C1 segment of cervical spinal cord (tissue), 14 donors: ENCODE measurements at regions not wholly inside any gene's neighbourhood (a gene's known extent, or its start where the extent isn't known, plus 50 kb on each side); places are given as distances from the start of the nearest gene placed in this dataset.
"Not testable (repeated sequence)": the region's sequence is repeated elsewhere in the genome, so short reads cannot be mapped to it uniquely, and the experiment has no call there.

ENCODE experiments used
- DNase-seq, 14 donors: peaks; one replicate each; lab custom pipeline; 2025; lab: John Stamatoyannopoulos, UW

DNA sequence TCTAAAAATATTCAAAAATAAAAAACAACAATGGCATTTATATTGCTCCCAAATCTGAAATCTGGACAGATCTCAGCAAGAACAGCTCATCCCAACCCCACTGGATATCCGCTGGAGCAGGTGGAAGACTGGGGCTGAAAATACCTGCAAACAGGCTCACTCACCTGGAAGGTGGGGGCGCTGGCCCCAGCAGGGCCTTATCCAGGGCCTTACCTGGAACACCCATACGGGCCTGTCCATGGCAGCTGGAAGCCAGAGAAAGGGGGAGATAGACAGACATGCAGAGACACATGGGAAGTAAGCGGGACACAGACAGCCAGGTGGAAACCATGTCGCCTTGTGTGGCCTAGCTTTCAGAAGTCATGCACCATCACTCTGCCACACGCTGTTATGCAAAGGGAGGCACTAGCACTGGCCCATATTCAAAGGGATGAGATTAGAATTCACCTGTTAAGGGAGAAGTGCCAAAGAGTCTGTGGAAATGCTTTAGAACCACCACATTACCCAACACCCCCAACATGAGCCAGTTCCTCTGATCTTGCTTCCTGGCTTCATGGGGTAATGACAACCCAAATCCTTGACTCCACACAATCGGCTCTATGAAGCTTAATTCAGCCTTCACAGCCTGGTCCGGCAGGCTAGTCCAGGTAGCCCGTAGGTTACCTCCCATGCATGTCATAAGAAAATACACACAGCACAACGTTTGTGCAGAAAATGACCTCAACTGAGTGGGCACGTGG, 99.0 kb upstream of the CDYL start:
- DNase-seq, result no peak

DNA sequence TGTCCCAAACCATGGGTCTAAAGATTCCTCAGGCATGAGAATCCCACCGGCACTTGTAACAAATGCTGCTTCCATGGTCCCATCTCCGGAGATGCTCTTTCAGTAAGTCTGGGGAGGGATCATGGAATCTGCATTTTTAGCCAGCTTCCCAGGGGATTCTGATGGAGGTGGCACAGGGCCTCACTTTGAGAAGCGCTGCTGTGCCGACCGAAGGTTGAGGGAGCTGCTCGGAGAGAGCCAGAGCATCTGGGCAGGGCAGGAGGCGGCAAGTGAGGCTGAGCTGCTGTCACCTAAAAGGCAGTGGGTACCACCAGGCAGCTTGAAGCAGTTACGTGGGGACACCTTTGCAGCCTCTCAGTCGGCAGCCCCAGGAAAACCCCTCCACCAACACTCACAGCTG, 100.2 kb upstream of the CDYL start:
- no peak for DNase-seq

DNA sequence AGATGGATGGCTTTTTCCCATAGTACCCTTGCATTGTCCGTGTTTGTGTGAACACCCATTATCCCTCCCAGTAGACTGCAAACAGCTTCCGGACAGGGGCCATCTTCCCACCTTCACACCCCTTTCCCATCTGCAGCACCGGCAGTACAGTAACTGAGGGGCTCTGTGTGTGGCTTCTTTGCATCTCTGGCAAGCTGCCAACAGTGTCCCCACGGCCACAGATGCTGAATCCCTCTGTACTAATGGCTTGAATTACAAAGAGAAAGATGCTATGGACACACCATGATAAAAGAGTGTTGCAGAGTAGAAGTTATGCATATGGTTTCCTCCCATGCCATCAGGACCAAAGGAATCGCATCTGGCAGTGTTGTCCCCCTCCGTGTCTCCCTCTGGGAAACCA, 101.1 kb upstream of the CDYL start:
- no peak for DNase-seq

DNA sequence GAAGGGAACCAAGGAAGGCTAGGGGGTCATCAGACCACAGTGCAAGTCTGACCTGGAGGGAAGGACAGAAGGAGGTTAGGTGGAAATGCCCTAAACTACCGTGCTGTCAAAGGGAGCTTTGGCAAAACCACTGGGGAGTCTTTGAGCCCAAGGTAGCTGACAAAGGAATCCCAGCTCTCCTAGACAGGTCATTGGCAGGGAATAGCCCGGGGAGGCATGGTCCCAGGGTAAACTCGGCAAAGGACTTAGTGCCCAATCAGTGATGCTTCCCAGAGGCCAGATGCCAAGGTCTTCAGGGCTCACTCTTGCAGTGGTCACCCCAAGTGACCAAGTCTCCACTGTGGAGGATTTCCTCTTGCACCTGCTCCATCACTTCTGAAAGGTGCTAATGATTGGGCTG, 102.3 kb upstream of the CDYL start:
- no peak for DNase-seq

DNA sequence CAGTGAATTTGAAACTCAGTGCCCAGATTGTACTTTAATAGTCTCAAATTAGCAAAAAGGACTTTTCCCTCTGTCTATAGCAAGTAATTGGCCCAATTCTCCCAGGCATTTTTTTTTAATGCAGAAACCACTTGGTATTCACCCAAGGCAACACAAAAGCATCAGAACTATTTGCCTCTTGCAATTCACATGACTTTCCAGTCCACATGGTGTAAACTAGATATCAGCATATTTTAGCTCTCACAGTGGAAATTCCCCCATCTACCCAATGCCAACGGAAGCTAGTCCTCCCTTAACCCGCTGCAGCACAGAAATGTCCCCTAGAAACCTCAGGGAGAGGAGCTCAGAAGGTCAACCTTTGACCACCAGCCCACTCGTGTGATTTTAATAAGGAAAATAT, 103.4 kb upstream of the CDYL start:
- no peak for DNase-seq

DNA sequence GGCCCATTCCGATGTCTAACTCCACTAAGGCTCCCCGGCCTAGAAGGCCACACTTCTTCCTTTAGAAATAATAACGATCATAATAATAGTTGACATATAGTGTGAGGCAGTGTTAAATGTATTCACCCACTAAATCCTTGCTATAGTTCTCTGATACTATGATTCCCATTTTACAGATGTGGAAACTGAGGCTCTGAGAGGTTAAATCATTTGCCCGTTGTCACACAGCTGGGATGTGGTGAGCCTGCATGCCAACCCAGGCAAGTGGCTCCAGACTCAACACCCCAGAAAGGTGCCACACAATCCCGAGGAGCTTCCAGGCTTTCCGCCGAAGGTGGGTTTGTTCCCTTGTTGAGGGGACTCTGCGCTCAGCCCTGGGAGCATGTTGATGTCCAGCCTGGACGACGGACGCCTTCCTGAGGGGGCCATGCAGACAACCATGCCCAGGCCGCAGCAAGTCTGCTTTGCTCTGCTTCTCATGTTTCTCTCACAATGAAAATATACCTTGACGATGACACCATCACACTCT, 104.6 kb upstream of the CDYL start:
- DNase-seq, result no peak

DNA sequence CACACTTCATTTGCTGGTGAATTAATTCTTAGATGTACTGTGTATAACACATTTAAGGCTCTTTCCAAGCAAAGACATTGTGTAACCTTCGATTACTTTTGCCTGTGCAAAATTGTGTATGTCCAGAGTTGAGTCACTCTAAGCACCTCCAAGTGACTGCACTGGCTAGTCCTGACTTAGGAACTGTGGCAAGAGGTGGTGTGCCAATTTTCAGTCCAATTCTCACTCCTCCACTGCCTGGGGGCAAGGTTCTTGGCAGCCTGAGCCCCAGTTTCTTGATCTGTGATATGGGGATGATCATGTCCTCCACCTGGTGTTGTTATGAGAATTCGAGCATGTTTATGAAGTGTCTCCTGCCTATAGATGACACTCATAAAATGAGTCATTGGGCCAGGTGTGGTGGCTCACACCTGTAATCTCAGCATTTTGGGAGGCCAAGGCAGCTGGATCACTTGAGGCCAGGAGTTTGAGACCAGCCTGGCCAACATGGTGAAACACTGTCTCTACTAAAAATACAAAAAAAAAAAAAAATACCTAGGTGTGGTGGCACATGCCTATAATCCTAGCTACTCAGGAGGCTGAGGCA, 105.3 kb upstream of the CDYL start:
- no peak for DNase-seq

DNA sequence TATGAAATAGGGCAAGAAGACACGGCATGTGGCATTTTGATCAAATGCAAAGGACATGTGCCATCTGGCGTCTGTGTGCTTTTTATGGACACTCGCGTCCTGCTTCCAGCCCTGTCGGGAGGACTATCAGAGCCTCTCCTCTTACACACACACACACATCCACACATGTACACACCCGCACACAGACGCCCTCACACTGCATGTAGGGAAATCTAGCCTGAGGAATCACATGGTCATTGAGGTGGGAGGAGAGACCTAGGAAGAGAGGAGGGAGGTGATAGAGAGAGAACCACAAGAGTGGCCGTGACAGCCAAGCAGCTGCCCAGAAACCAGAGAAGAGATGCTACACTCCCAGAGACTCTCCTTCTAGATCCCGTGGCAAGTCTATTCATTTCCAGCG, 105.9 kb upstream of the CDYL start:
- DNase-seq, result peak in 1 of 14 donors; percentile 20

DNA sequence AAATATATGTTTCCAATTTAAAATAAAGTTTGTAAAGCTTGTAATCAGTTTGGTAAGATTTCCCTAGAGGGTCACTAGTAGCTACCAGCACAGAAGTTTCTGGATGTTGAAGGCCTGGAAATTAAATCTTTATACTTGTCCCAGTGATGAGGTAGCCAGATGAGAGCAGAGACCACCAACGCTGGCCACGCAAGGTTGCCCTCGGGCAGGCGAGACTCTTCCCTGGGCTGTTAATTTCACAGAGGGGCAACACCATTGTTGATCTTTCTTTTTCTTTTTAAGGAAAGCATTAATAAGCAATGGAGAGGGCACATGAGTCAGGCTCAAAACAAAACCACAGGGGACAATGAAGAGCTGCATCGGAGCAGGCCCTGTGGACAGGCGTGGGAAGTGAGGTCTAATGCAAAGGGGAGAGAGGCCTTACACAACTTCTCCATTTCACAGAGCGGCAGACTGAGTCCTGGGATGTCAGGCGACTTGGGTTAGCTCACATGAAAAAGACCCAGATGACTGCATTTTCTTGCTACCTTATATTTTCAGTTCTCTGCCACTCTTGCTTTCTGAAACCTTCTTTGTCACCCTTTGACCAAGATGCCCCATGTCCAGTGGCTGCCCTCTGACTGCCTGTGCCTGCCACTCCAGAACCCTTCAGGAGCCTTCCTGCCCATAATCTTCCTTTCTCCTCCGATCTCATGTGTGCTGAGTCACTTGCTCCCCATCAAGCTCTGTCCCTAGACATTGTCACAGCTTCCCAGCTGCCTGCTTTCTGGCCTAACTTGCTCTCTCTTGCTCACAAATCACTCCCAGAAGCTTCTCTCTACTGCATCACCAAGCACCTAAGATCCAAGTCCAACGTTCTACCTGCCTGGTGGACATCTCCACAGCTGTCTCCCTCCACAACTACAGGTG, 107.7 kb upstream of the CDYL start:
- DNase-seq, result no peak

DNA sequence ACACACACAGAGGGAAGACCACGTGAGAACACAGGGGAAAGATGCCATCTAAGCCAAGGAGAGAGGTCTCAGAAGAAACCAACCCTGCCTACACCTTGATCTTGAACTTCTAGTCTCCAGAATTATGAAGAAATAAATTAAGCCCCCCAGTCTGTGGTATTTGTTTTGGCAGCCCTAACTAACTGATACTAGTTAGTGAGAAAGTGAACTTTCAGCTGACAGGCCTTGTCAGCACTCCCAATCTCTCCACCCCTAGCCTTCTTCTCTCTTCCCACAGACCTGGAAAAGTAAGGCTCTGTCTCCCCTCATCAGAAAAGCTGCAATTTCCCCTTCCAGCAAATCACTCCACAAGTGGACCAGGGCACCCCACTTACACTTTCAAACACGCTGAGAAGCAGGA, 108.6 kb upstream of the CDYL start:
- no peak for DNase-seq

DNA sequence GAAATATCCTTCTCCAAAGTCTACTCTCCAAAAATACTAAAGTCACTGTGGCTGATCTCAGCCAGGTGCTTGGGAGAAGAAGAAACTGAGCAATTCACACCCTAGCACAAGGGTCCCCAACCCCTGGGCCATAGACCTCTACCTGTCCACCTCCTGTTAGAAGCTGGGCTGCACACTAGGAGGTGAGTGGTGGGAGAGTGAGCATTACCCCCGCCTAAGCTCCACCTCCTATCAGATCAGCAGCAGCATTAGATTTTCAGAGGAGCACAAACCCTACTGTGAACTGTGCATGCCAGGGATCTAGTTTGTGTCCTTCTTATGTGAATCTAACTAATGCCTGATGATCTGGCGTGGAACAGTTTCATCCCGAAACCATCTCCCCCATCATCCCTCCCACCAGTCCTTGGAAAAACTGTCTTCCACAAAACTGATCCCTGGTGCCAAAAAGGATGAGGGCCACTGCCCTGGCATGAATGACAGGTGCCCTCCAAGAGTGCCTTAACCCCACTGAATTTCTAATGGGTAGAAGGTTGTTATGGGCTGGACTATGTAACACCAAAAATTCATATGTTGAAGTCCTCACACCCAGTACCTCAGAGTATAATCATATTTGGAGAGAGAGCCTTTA, 109.2 kb upstream of the CDYL start:
- no peak for DNase-seq

DNA sequence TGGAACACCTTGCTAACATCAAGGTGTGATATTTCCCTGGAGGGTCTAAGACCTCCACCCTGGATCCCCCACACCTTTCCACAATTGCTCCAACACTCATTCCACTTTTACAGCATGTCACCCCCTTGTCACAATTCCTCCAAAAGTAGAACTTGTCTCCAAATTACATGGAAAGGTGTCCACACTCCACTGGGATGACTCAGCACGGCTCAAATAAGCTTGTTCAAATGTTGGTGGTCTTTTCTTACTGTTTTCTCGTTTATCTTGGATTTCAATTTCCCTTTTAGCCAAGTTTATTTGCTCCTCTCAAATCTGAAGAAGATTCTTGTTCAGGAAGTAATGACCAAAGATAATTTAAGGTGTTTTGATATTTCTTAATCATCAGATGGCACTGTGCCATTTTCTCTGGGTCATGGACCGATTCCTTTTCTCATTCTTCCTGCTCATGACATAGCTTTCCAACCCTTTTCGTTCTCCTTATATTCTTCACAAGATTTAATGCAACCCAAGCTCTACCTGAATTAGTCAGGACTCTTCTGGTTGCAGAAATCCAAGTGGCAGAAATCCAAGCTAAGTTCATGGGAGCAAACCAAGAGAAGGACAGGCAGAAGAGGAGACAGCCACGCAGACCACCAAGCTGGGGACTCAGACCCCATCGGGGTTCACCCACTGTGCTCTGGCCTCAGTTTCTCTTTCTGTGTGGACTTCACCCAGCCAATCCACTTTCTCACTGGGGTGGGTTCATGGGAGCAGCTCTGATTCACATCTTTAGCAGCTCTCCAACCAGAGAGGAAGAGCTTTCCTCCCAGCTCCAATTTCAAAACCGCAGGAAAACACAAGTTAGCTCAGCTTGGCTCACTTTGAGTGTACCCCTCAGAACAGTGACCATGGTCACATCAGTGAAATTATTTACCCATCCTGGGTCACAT, 110.5 kb upstream of the CDYL start:
- DNase-seq, result no peak

DNA sequence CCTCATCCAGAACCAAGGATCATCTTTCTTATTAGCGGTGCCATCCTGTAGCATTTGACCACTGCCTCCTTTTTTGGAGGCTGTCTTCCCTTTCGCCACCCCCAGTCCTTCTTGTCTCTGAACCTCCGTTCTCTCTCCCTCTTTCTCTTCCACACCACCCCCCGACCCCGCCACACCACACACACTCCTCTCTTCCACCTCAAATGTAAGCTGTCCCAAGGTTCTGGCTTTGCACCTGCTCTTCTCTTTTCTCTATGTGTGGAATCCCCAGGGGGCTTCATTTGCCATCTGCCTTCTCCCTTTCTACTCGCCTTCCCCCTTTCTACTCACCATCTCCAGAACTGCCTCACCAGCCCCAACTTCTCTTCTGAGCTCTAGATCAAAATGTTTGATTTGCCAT, 111.3 kb upstream of the CDYL start:
- DNase-seq, result no peak

DNA sequence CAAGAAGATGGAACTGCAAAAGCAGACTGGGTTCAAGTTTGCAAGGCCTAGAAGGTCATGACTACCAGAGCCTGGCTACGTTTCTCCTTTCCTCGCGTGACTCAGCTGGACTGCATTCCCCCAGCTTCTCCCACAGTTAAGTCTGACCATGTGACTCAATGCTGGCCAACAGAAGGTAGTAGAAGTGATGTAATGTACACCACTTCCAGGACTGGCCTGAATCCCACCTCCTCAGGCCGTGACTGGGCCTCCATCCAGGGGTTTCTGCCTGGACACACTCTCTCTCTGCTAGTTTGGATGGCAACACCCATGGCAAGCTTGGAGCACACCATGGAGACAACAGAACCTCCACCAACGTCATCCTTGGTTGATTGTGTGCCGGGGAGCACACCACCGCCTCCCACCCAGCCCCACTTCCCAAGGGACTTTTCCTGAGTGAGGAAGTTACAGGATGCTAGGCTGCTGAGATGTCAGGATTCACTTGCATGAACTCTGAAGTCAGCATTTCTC, 112.0 kb upstream of the CDYL start:
- DNase-seq, result peak in 10 of 14 donors; percentile 5 to 80 (median 44)

DNA sequence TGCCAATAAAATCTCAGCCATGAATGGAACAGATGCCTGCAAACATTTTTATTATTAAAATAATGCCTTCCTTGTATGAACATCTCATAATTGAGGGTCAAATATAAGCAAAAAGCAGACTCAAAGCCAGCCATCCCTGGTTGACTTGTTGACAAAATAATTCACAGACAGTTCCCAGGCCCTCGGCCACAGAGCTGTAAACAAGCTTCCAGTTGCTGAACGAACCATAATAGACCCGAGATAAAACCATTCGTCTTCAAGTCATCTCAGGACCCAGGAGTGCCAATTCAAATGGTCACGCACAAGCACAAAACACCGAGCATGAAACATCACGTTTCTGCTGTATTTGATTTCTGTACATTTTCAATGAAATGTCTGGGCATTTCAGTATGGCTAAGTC, 113.3 kb upstream of the CDYL start:
- no peak for DNase-seq

DNA sequence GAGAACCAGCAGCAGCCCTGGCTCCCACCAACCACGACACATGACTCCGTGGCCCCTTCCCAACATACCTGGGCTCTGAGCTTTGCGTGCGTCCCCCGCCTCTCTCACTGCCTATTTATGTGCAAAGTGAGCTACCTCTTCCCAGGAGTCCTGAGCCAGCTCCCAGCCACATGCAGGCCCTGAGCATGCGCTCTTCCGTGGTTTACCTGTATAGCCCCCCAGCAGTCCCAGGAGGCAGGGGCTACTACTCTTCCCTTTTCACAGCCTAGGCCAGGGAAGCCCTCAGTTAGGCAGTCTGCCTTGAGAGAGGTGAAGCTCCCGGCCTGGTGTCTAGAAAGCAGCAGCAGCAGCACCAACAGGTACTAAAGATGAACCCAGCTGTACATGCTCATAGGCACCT, 114.8 kb upstream of the CDYL start:
- DNase-seq, result no peak

DNA sequence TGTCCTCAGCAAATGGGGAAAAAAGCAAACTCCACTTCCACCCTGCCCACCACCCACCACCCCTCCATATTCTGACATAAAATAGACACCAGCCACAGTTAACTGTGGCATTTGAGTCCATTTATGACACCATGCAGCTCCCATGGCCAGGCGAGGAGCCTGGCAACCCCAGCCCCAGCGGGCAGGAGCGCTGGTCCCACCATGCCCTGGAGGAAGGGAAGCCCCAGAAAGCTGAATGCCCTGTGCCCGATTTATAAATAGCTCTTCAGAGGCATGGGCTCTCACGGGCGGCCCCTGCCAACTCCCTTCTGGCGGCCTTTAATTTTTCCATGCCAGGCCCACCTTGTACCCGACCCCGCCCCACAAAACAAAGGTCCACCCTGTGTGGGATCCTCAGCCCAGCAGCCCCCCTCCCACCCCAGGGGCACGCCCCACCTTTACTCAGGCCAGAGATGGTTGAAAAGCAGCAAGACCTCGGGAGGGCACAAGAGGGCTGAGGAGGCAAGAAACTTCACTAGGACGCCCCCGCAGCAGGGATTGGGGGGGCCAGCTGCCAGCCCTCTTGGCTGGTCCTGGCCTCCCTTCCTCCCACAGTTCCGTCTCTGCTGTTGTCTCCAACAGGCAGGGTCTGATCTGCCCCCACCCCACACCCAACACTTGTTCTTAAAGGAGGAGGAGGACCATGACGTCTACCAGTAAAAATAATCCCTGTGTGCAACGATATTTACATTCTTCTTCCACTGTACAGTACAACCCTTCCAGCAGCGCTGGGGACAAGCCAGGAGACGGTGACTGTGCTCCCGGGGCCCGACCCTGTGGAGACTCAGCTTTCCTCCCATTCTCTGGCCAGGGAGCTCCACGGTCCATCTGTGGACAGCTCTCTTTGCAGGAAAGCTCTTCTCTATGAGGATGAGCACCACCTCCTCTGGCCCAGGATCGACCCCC, 115.6 kb upstream of the CDYL start:
- no peak for DNase-seq

DNA sequence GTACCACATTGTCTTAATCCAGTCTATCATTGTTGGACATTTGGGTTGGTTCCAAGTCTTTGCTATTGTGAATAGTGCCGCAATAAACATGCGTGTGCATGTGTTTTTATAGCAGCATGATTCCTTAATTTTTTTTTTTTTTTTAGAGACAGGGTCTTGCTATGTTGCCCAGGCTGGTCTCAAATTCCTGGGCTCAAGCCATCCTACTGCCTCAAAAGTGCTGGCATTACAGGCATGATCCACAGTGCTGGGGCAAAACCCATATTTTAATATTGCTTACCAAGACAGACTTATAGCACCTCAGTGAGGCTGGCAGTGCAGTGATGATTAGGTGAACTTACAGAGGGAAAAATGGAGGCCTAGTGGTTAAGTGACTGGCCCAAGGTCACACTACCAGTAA, 116.5 kb upstream of the CDYL start:
- DNase-seq, result not testable (repeated sequence)

DNA sequence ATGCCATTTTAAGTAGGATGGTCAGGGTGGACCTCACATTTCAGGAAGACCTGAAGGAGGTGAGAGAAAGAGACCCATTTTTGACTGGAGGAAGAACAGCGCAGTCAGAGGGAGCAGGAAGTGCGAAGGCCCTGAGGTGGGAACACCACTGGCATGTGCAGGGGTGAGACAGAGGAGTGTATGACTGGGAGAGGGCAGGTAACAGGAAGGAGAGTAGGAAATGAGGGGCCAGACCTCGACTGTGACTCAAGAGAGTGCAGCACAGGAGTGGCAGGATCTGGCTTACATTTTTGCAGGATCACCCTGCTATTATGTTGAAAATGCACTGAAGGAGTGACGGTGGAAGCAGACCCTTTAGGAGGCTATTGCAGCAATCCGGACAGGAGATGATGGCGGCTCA, 117.7 kb upstream of the CDYL start:
- DNase-seq, result no peak
